GM12801 (cell line): ENCODE measurements at regions not wholly inside any gene's neighbourhood (a gene's known extent, or its start where the extent isn't known, plus 50 kb on each side); places are given as distances from the start of the nearest gene placed in this dataset.

Experiments
- CTCF ChIP-seq: IDR thresholded peaks from one replicate; pipeline ENCODE4 v1.5.1; 2011; ENCODE audit warnings: control low read depth; ENCODE audit not compliant: insufficient read length; ENCODE audit errors: extremely low read depth

GRCh38 chr4:81562093-81562492 lies 90.4 kb upstream of the RASGEF1B start:
- TF ChIP-seq CTCF: no peak

DNA sequence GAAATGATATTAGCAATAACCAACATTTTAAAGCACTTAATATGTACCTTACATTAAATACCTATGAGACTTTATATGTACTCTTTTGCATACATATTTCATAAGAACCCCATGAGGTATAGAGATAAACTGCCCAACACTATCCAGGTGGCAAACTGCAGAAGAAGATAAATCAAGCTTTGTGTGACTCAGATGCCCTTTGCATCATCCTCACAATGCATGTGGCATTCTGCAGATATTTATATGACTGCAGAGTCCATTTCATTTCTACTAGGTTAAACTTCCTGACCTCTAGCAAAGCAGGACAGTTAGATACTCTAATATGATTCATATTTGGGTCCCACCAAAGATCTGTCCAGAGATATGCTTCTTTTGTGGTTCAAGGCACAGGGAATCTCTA lies 85.6 kb upstream of the RASGEF1B start:
- TF ChIP-seq CTCF: no peak

DNA sequence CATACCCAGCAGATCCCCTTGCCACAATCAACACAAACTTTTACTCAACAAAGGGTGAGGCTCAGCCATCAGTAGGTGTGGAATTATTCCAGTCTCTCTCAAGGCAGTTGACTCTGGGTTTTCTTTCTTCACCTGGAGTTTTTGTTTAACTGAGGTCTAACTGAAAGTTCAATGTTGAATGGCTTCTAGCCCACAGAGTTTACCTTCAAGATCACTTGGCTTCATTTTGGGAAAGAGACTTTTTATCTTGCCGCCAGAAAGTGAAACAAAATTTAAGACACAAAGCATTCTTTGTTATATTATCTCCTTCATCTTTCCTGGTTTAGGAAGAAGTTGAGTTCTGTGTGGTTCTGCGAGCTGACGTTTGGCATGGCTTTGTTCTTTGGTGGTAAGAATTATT lies 83.8 kb upstream of the RASGEF1B start:
- no peak for TF ChIP-seq CTCF

GRCh38 chr4:81552086-81552485 lies 80.4 kb upstream of the RASGEF1B start:
- no peak for TF ChIP-seq CTCF

DNA sequence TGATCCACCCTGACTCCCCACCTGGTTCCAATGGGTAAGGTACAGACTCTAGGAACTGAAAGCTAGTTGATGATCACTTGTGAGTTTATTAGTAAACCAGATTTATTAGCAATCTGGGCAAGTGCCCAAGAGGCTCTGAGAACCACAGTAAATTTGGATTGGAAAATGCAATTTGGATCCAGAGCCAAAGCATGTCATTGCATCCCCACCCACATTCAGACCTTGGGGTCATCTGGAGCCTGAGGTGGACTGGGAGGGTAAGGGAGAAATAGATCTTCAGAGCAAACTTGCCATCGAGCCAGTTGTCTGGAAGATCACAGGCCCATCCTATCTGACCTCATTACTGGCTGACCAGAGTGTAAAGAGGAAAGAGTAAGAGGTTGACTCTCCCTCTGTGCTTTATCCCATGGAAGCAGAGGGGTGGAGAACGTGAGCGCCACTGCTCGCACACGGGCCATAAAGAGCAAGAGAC lies 78.7 kb upstream of the RASGEF1B start:
- TF ChIP-seq CTCF: no peak

DNA sequence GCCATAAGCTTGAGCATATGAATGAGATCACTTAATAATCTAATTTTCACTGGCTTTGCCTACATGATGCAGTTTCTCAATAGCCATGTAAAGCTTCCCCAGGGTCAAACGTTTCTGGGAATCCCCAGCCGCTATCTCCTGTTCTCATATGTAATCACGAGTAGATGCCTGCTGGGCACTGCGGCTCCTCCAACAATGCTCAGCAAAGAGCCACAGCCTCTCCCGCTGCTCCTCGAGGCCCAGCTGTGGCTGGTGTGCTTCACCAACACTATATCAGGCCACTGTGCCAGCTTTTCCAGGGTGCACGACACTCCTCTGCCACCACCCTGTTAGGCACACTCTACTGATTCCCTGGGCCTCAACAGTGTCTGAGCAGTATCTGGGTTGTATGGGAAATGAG lies 78.3 kb upstream of the RASGEF1B start:
- TF ChIP-seq CTCF: no peak

GRCh38 chr4:81546777-81547176 lies 75.1 kb upstream of the RASGEF1B start:
- TF ChIP-seq CTCF: no peak
